Adrenal gland (tissue), 9 donors: ENCODE measurements at regions not wholly inside any gene's neighbourhood (a gene's known extent, or its start where the extent isn't known, plus 50 kb on each side); places are given as distances from the start of the nearest gene placed in this dataset.

ENCODE experiments used
- DNase-seq, 7 donors: peaks; one replicate each; pipeline ENCODE4 v3.0.0-alpha.2; 2019 to 2020
- H3K27ac ChIP-seq, 5 donors: fragments of 200-600 bp; sonication (generic) in 4 of 5; 1 replicate in 3 of 5; 2 replicates in 2 of 5; pipeline versions ENCODE4 v1.5.1 to v1.8.0; 2016 to 2020; ENCODE audit warnings: mild to moderate bottlenecking in 1 of 5
- H3K27me3 ChIP-seq: fragments of 200-600 bp; 2 replicates; pipeline ENCODE4 v1.8.0; 2021
- H3K36me3 ChIP-seq, 2 donors: fragments of 200-600 bp; replicated peaks in 1 of 2; 1 replicate in 1 of 2; 2 replicates in 1 of 2; pipeline versions ENCODE4 v1.5.1 to v1.8.0; 2018 to 2022
- H3K4me1 ChIP-seq, 2 donors: fragments of 200-600 bp; replicated peaks in 1 of 2; 1 replicate in 1 of 2; 2 replicates in 1 of 2; pipeline versions ENCODE4 v1.5.1 to v1.8.0; 2018 to 2021
- H3K4me3 ChIP-seq, 4 donors: fragments of 200-600 bp; sonication (generic) in 3 of 4; one replicate each; pipeline ENCODE4 v1.5.1; 2016 to 2018
- H3K9me3 ChIP-seq, 3 donors: fragments of 200-600 bp; sonication (generic) in 1 of 3; replicated peaks in 1 of 3; 1 replicate in 2 of 3; 2 replicates in 1 of 3; pipeline versions ENCODE4 v1.5.1 to v1.8.0; 2016 to 2021
- POLR2A ChIP-seq, 2 donors: fragments of 450-650 bp; IDR thresholded peaks; one replicate each; pipeline ENCODE4 v1.6.1; 2017; ENCODE audit warnings: antibody characterized with exemption in 2 of 2, mild to moderate bottlenecking in 2 of 2, moderate library complexity in 1 of 2
- WGBS, 4 donors: extraction: QIAGEN DNeasy Blood & Tissue Kit in 2 of 4; methylation state at CpG; one replicate each; pipeline versions ENCODE4 v1.1.5 to v1.1.7; 2013 to 2017; 5-methylcytosine and 5-hydroxymethylcytosine counted together
- intact Hi-C, 2 donors: fragments of 100-400 bp; cut with DNase I; formaldehyde crosslinking; loops; one replicate each; pipeline versions ENCODE4 v1.14.1 to v1.15.0; 2022 to 2023
- TF ChIP-seq, protein P1 (sequence below), 6 experiments: fragments of 450-650 bp in 4 of 6; fragments of 200-600 bp in 2 of 6; sonication (generic) in 1 of 6; IDR thresholded peaks; 1 replicate in 5 of 6; 2 replicates in 1 of 6; pipeline versions ENCODE4 v1.5.1 to v1.8.0; 2016 to 2021; ENCODE audit warnings: antibody characterized with exemption in 6 of 6, mild to moderate bottlenecking in 2 of 6, moderate library complexity in 1 of 6
- donor health status: healthy with polysubstance abuse.
- donor health status: Bipolar disorder and iron deficiency.
- donor health status: DM: yes; HTN: yes; CAD: no.
- donor health status: DM: no; HTN: no; CAD: no.
- donor health status: DM: no; HTN: no; CAD: no.

DNA sequence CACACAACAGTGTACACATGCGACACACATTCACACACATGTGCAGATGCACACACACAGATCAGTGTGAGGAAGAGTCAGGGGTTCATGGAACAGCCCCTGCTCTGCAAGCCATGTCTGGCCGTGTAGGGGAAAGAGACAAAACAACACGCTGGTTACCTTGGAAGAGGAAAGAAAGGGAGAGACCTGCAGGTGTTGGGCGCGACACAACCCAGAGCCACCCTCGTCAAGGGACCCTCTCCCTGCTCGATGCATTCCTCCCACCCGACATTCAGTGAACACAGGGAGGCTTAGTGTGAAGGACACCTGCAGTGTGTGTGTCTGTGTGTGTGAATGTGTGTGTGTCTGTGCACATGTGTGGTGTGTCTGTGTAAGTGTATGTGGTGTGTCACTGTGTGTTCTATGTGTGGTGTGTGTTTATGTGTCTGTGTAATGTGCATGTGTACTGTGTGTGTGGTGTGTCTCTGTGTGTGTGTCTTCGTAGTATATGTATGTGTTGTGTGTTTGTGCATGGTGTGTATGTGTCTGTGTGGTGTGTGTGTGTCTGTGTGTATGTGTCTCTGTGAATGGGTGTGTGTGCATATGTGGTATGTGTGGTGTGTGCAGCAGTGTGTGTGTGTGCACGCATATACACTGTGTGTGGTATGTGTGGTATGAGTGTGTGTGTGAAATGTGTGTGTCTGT is 69.5 kb upstream of the PITRM1 start:
- no peaks in the 10 kb centered on the region for H3K9me3 ChIP-seq
- TF ChIP-seq, protein P1, sequence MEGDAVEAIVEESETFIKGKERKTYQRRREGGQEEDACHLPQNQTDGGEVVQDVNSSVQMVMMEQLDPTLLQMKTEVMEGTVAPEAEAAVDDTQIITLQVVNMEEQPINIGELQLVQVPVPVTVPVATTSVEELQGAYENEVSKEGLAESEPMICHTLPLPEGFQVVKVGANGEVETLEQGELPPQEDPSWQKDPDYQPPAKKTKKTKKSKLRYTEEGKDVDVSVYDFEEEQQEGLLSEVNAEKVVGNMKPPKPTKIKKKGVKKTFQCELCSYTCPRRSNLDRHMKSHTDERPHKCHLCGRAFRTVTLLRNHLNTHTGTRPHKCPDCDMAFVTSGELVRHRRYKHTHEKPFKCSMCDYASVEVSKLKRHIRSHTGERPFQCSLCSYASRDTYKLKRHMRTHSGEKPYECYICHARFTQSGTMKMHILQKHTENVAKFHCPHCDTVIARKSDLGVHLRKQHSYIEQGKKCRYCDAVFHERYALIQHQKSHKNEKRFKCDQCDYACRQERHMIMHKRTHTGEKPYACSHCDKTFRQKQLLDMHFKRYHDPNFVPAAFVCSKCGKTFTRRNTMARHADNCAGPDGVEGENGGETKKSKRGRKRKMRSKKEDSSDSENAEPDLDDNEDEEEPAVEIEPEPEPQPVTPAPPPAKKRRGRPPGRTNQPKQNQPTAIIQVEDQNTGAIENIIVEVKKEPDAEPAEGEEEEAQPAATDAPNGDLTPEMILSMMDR (IDR thresholded peaks at IDR 0.05) = no peak
- TF ChIP-seq POLR2A (IDR thresholded peaks at IDR 0.05) = no peak
- H3K4me1 ChIP-seq = peaks cover 0 to 3% of the 10 kb centered on the region in 2 donors
- H3K27me3 ChIP-seq = peaks cover 6% of the 10 kb centered on the region
- H3K4me3 ChIP-seq = no peak overlapping the region
- no peak overlapping the region for H3K27ac ChIP-seq
- no peak for DNase-seq
- H3K36me3 ChIP-seq = no peaks in the 10 kb centered on the region
- intact Hi-C loops = loop anchor here in 1 of 2 donors (10.0 kb wide), 1 partner anchor 1523 kb away; no protein-coding TSS in a partner anchor
- WGBS, 4 donors = 72 to 86% (median 80%) methylated on average over 10 of the region's 10 CpGs

GRCh38 chr10:3241274-3241921 is 68.8 kb upstream of the PITRM1 start:
- Histone ChIP-seq H3K4me3 (no peak overlapping the region), H3K4me1 (peaks cover 0 to 3% of the 10 kb centered on the region in 2 donors), H3K27me3 (peaks cover 6% of the 10 kb centered on the region), H3K27ac (no peak overlapping the region), H3K9me3 (no peaks in the 10 kb centered on the region), H3K36me3 (no peaks in the 10 kb centered on the region)
- no peak for TF ChIP-seq POLR2A (IDR thresholded peaks at IDR 0.05)
- TF ChIP-seq, protein P1 (IDR thresholded peaks at IDR 0.05) = no peak
- intact Hi-C loops = loop anchor here in 1 of 2 donors (10.0 kb wide), 1 partner anchor 1523 kb away; no protein-coding TSS in a partner anchor
- 82 to 89% (median 85%) methylated on average over 23 to 24 of the region's 24 CpGs for WGBS, 4 donors
- DNase-seq = no peak

- Histone ChIP-seq H3K36me3 (no peaks in the 10 kb centered on the region), H3K27me3 (peaks cover 6% of the 10 kb centered on the region), H3K4me3 (no peak overlapping the region), H3K27ac (peak overlapping the region in 1 of 5 donors; percentile 62), H3K9me3 (no peaks in the 10 kb centered on the region), H3K4me1 (peaks cover 0 to 3% of the 10 kb centered on the region in 2 donors)
- intact Hi-C loops = loop anchor here in 1 of 2 donors (5.0 to 10.0 kb wide), 2 partner anchors 1417 to 1525 kb away; no protein-coding TSS in a partner anchor
- 59 to 72% (median 65%) methylated on average over 28 to 30 of the region's 30 CpGs for WGBS, 4 donors
- DNase-seq = peak in 2 of 7 donors; percentile 21 to 59
- TF ChIP-seq POLR2A (IDR thresholded peaks at IDR 0.05) = no peak
- TF ChIP-seq, protein P1 (IDR thresholded peaks at IDR 0.05) = no peak
These were observed 67.6 kb upstream of the PITRM1 start for GRCh38 chr10:3239920-3240894.
